ENCODE measurements at regions not wholly inside any gene's neighbourhood (a gene's known extent, or its start where the extent isn't known, plus 50 kb on each side); places are given as distances from the start of the nearest gene placed in this dataset.

DNA sequence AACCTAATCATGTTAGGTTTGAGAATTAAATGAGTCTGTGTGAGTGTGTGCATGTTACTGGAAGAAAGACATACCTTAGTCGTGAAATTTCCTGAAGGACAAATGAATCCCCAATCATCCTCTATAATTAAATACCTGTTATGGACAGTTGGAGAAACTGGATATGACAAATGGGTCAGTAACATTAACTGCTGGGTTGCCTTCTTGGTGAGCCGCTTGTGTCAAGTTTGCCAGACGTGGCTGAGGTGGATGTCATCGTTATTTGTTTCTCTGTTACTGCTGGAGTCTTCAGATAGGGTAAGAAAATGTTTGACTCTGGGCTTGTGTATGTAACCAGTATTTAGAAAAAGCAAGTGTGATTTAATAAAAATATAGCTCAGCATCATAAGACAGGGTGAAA lies 131.6 kb downstream of the CAND1 start:
- Histone ChIP-seq H3K4me1 (ENCODE audit: low read depth) (no peaks in the 10 kb centered on the region), H3K27me3 (no peaks in the 10 kb centered on the region), H3K9me3 (ENCODE audit: low read depth) (no peaks in the 10 kb centered on the region), H3K4me3 (no peak overlapping the region), H3K36me3 (no peaks in the 10 kb centered on the region), H3K27ac (no peak overlapping the region)
- DNase-seq (ENCODE audit: low read depth in 1 of 2, low spot score in 1 of 2), result no peak
- TF ChIP-seq, protein P1, sequence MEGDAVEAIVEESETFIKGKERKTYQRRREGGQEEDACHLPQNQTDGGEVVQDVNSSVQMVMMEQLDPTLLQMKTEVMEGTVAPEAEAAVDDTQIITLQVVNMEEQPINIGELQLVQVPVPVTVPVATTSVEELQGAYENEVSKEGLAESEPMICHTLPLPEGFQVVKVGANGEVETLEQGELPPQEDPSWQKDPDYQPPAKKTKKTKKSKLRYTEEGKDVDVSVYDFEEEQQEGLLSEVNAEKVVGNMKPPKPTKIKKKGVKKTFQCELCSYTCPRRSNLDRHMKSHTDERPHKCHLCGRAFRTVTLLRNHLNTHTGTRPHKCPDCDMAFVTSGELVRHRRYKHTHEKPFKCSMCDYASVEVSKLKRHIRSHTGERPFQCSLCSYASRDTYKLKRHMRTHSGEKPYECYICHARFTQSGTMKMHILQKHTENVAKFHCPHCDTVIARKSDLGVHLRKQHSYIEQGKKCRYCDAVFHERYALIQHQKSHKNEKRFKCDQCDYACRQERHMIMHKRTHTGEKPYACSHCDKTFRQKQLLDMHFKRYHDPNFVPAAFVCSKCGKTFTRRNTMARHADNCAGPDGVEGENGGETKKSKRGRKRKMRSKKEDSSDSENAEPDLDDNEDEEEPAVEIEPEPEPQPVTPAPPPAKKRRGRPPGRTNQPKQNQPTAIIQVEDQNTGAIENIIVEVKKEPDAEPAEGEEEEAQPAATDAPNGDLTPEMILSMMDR (IDR thresholded peaks at IDR 0.05; ENCODE audit: low read depth, low read length), result no peak

DNA sequence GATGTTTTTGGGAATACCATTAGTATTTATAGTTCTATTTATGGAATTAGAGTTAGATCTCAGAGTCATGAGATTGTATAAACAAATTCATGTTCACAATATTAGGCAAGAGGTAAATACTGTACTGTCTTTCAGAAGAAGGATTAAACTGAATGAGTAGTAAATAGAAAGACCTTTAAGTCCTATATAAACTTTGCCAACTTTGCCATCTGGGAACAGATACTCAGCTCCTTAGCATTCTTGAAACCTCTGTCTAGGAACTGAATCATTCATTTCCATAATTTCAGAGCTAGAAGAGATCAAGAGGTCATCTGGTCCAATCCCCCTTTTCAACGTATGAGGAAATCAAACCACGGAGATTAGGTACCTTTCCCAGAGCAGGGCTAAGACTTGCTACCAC lies 141.1 kb downstream of the CAND1 start:
- peak in 1 of 2 donors; percentile 8 for DNase-seq (ENCODE audit: low read depth in 1 of 2, low spot score in 1 of 2)
- Histone ChIP-seq H3K4me3 (no peak overlapping the region), H3K27me3 (no peaks in the 10 kb centered on the region), H3K4me1 (ENCODE audit: low read depth) (peaks cover 7% of the 10 kb centered on the region), H3K27ac (no peak overlapping the region), H3K9me3 (ENCODE audit: low read depth) (no peaks in the 10 kb centered on the region), H3K36me3 (no peaks in the 10 kb centered on the region)
- TF ChIP-seq, protein P1 (IDR thresholded peaks at IDR 0.05; ENCODE audit: low read depth, low read length), result no peak

DNA sequence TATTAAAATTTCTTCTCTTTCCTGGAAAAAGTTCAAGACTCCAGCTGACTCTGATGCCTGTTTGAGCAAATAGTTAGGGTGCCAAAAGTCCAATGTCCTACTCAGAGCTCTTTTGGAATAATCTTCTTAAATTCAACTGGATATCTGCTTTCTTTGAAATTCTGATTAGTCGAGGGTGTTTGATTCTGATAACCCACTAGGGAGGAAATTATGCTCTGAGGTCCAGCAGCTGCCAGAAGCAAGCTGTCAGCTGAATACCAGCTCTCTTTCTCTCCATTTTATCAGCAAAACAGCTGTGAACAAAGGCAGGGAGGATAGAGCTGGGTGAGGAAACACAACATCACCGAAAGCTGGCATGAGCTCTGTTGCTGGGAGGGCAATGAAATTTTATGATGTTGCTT lies 141.5 kb downstream of the CAND1 start:
- TF ChIP-seq, protein P1 (IDR thresholded peaks at IDR 0.05; ENCODE audit: low read depth, low read length), result no peak

DNA sequence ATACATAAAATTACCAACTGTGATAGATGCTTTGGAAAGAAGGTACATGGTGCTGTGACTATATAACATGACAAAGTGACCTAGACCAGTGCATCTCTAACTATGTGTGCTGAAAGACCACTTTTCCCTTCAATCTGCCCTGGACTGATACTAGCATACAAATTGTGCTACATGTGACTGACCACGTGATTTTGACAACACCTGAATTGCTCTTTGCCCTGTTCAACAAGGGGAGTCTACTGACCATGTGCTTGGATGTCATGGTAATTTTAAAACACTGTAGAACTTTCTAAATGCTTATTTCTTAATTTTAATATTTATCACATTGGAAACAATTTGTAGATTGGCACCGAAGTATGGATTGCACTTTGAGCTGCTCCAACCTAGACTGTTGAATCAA lies 142.4 kb downstream of the CAND1 start:
- Histone ChIP-seq H3K4me3 (no peak overlapping the region), H3K27ac (no peak overlapping the region), H3K27me3 (no peaks in the 10 kb centered on the region), H3K9me3 (ENCODE audit: low read depth) (no peaks in the 10 kb centered on the region), H3K4me1 (ENCODE audit: low read depth) (peaks cover 7% of the 10 kb centered on the region), H3K36me3 (no peaks in the 10 kb centered on the region)
- DNase-seq (ENCODE audit: low read depth in 1 of 2, low spot score in 1 of 2), result no peak
- TF ChIP-seq, protein P1 (IDR thresholded peaks at IDR 0.05; ENCODE audit: low read depth, low read length), result no peak

More for the DNA sequence above, 141.5 kb downstream of the CAND1 start:
- Histone ChIP-seq H3K27ac (no peak overlapping the region), H3K4me1 (ENCODE audit: low read depth) (peaks cover 7% of the 10 kb centered on the region), H3K4me3 (no peak overlapping the region), H3K36me3 (no peaks in the 10 kb centered on the region), H3K9me3 (ENCODE audit: low read depth) (no peaks in the 10 kb centered on the region), H3K27me3 (no peaks in the 10 kb centered on the region)
- peak in 1 of 2 donors; percentile 39 for DNase-seq (ENCODE audit: low read depth in 1 of 2, low spot score in 1 of 2)

DNA sequence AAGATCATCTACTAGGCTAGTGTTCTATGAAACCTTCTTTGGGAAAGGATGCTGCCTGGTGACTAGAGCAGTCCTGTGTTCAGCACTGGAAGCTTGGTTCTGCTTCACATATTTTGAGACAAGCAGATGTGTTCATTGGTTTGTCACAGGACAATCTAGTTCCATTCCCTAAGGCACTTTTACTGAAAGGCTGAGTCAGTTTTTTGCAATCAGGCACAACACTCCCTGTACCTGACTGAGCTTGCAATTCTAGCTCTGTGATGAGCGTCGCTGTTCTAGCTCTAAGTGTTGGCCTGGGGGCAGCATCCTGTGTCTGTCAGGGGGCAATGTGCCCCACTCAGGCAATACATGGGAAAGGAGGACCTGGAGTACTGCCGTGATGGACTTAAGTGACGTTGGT lies 144.4 kb downstream of the CAND1 start:
- Histone ChIP-seq H3K4me3 (no peak overlapping the region), H3K9me3 (ENCODE audit: low read depth) (no peaks in the 10 kb centered on the region), H3K4me1 (ENCODE audit: low read depth) (peaks cover 7% of the 10 kb centered on the region), H3K27me3 (no peaks in the 10 kb centered on the region), H3K36me3 (no peaks in the 10 kb centered on the region), H3K27ac (peak overlapping the region; percentile 65)
- DNase-seq (ENCODE audit: low read depth in 1 of 2, low spot score in 1 of 2), result no peak
- TF ChIP-seq, protein P1 (IDR thresholded peaks at IDR 0.05; ENCODE audit: low read depth, low read length), result no peak

Measured in cardiac muscle cell (in vitro differentiated cells and primary cell).